Lung (tissue), 11 donors: ENCODE measurements at regions not wholly inside any gene's neighbourhood (a gene's known extent, or its start where the extent isn't known, plus 50 kb on each side); places are given as distances from the start of the nearest gene placed in this dataset.

ENCODE experiments used
- ATAC-seq: fragments of 200-7000 bp; cut with Tn5 transposase; one replicate; pipeline ENCODE4 v1.9.1; 2020; ENCODE audit warnings: moderate number of reproducible peaks; ENCODE audit not compliant: insufficient read depth, low FRiP score
- DNase-seq, 3 donors: peaks; one replicate each; pipeline ENCODE4 v3.0.0-alpha.2; 2013 to 2017
- H3K27ac ChIP-seq, 2 donors: one replicate each; pipeline ENCODE4 v1.5.1; 2013; ENCODE audit warnings: mild to moderate bottlenecking in 2 of 2, moderate library complexity in 2 of 2, control low read depth in 1 of 2, inconsistent platforms in 1 of 2, low read depth in 1 of 2, low read length in 1 of 2
- H3K27me3 ChIP-seq, 3 donors: one replicate each; pipeline ENCODE4 v1.5.1; 2013; ENCODE audit warnings: low read length in 2 of 3; ENCODE audit not compliant: control insufficient read depth in 3 of 3, insufficient read depth in 3 of 3
- H3K36me3 ChIP-seq, 4 donors: one replicate each; pipeline ENCODE4 v1.5.1; 2013; ENCODE audit warnings: low read length in 4 of 4, mild to moderate bottlenecking in 1 of 4, moderate library complexity in 1 of 4; ENCODE audit not compliant: control insufficient read depth in 4 of 4, insufficient read depth in 4 of 4
- H3K4me1 ChIP-seq, 5 donors: one replicate each; pipeline ENCODE4 v1.5.1; 2013; ENCODE audit warnings: low read length in 5 of 5, mild to moderate bottlenecking in 2 of 5, moderate library complexity in 1 of 5; ENCODE audit not compliant: control insufficient read depth in 5 of 5, insufficient read depth in 5 of 5
- H3K4me3 ChIP-seq: one replicate; pipeline ENCODE4 v1.5.1; 2013; ENCODE audit warnings: mild to moderate bottlenecking, control low read depth, moderate library complexity
- H3K9ac ChIP-seq, 2 donors: one replicate each; pipeline ENCODE4 v1.5.1; 2013; ENCODE audit warnings: low read length in 2 of 2, control low read depth in 1 of 2; ENCODE audit not compliant: insufficient read depth in 1 of 2
- H3K9me3 ChIP-seq, 4 donors: one replicate each; pipeline ENCODE4 v1.5.1; 2013; ENCODE audit warnings: low read length in 3 of 4, mild to moderate bottlenecking in 1 of 4, moderate library complexity in 1 of 4; ENCODE audit not compliant: control insufficient read depth in 4 of 4, insufficient read depth in 3 of 4
- CTCF ChIP-seq: IDR thresholded peaks from 2 replicates; pipeline ENCODE4 v1.5.1; 2012; ENCODE audit warnings: mild to moderate bottlenecking; ENCODE audit errors: control extremely low read depth, extremely low read depth
- WGBS, 2 donors: extraction: QIAGEN DNeasy Blood & Tissue Kit; methylation state at CpG; one replicate each; pipeline ENCODE4 v1.1.7; 2013; 5-methylcytosine and 5-hydroxymethylcytosine counted together
- donor health status: control.
- donor health status: control.
- donor health status: Bipolar disorder and iron deficiency.
- donor health status: healthy.
- donor health status: DM: yes; HTN: yes; CAD: no.

GRCh38 chr3:29186131-29186599 is 94.7 kb upstream of the RBMS3 start:
- H3K4me3 ChIP-seq = no peak overlapping the region
- no peaks in the 10 kb centered on the region for H3K9me3 ChIP-seq
- ATAC-seq (no peak), DNase-seq (no peak)
- no peaks in the 10 kb centered on the region for H3K27me3 ChIP-seq
- 70 to 71% methylated on average over 1 of the region's 1 CpG for WGBS, 2 donors
- no peaks in the 10 kb centered on the region for H3K36me3 ChIP-seq
- TF ChIP-seq CTCF = no peak
- no peak overlapping the region for H3K9ac ChIP-seq
- no peak overlapping the region for H3K27ac ChIP-seq
- peaks cover 0 to 3% (median 0%) of the 10 kb centered on the region in 5 donors for H3K4me1 ChIP-seq

- Histone ChIP-seq H3K36me3 (no peaks in the 10 kb centered on the region), H3K9me3 (no peaks in the 10 kb centered on the region), H3K4me3 (no peak overlapping the region), H3K4me1 (no peaks in the 10 kb centered on the region), H3K27me3 (no peaks in the 10 kb centered on the region), H3K9ac (no peak overlapping the region), H3K27ac (no peak overlapping the region)
- 56 to 76% methylated on average over 3 of the region's 3 CpGs for WGBS, 2 donors
- no peak for TF ChIP-seq CTCF
- DNase-seq (no peak), ATAC-seq (no peak)
Measured at GRCh38 chr3:29186982-29187725, 93.7 kb upstream of the RBMS3 start.

GRCh38 chr3:29189328-29189727 is 91.5 kb upstream of the RBMS3 start:
- no peak for DNase-seq
- H3K4me3 ChIP-seq = no peak overlapping the region
- no peaks in the 10 kb centered on the region for H3K36me3 ChIP-seq
- ATAC-seq = no peak
- TF ChIP-seq CTCF = no peak
- no peaks in the 10 kb centered on the region for H3K4me1 ChIP-seq
- H3K9ac ChIP-seq = no peak overlapping the region
- no peaks in the 10 kb centered on the region for H3K9me3 ChIP-seq
- H3K27ac ChIP-seq = no peak overlapping the region
- no peaks in the 10 kb centered on the region for H3K27me3 ChIP-seq

GRCh38 chr3:29194139-29194538 is 86.7 kb upstream of the RBMS3 start:
- TF ChIP-seq CTCF = no peak
- Histone ChIP-seq H3K4me1 (no peaks in the 10 kb centered on the region), H3K36me3 (no peaks in the 10 kb centered on the region), H3K4me3 (no peak overlapping the region), H3K9me3 (peaks cover 0 to 3% (median 1%) of the 10 kb centered on the region in 4 donors), H3K27ac (no peak overlapping the region), H3K9ac (no peak overlapping the region), H3K27me3 (no peaks in the 10 kb centered on the region)
- 93 to 97% methylated on average over 1 of the region's 1 CpG for WGBS, 2 donors
- ATAC-seq = no peak
- DNase-seq = no peak
